Suprapubic skin (tissue), 4 donors: ENCODE measurements at regions not wholly inside any gene's neighbourhood (a gene's known extent, or its start where the extent isn't known, plus 50 kb on each side); places are given as distances from the start of the nearest gene placed in this dataset.

ENCODE experiments used
- DNase-seq, 2 donors: peaks; one replicate each; pipeline ENCODE4 v3.0.0-alpha.2; 2019; ENCODE audit warnings: low spot score in 2 of 2
- H3K27ac ChIP-seq: fragments of 200-600 bp; sonication (generic); one replicate; pipeline ENCODE4 v1.5.1; 2019
- H3K27me3 ChIP-seq: fragments of 200-600 bp; sonication (generic); one replicate; pipeline ENCODE4 v1.5.1; 2019
- H3K36me3 ChIP-seq: fragments of 200-600 bp; sonication (generic); one replicate; pipeline ENCODE4 v1.5.1; 2019
- H3K4me1 ChIP-seq: fragments of 200-600 bp; sonication (generic); one replicate; pipeline ENCODE4 v1.5.1; 2019
- H3K4me3 ChIP-seq: fragments of 200-600 bp; sonication (generic); one replicate; pipeline ENCODE4 v1.5.1; 2019; ENCODE audit warnings: mild to moderate bottlenecking
- H3K9me3 ChIP-seq: fragments of 200-600 bp; sonication (generic); one replicate; pipeline ENCODE4 v1.5.1; 2019
- CTCF ChIP-seq, 2 donors: fragments of 200-600 bp in 1 of 2; fragments of 450-650 bp in 1 of 2; sonication (generic) in 1 of 2; IDR thresholded peaks; one replicate each; pipeline ENCODE4 v1.5.1; 2016 to 2019; ENCODE audit warnings: antibody characterized with exemption in 2 of 2, mild to moderate bottlenecking in 1 of 2, moderate library complexity in 1 of 2
- EP300 ChIP-seq: sonication (generic); formaldehyde crosslinking; IDR thresholded peaks from one replicate; pipeline ENCODE4 v1.6.1; 2017; ENCODE audit warnings: antibody characterized with exemption
- POLR2A ChIP-seq, 2 donors: fragments of 450-650 bp; IDR thresholded peaks; one replicate each; pipeline ENCODE4 v1.6.1; 2017; ENCODE audit warnings: antibody characterized with exemption in 2 of 2, mild to moderate bottlenecking in 2 of 2, moderate library complexity in 2 of 2
- POLR2AphosphoS5 ChIP-seq, 3 donors: sonication (generic); formaldehyde crosslinking; IDR thresholded peaks; one replicate each; pipeline ENCODE4 v1.6.1; 2017; ENCODE audit warnings: antibody characterized with exemption in 3 of 3
- WGBS: methylation state at CpG from one replicate; pipeline ENCODE4 v1.1.5; 2018; 5-methylcytosine and 5-hydroxymethylcytosine counted together

GRCh38 chr15:77548589-77549557, 83.8 kb downstream of the LINGO1 start:
- no peak for DNase-seq
- Histone ChIP-seq H3K9me3 (no peaks in the 10 kb centered on the region), H3K4me3 (no peak overlapping the region), H3K4me1 (no peaks in the 10 kb centered on the region), H3K36me3 (no peaks in the 10 kb centered on the region), H3K27ac (no peak overlapping the region), H3K27me3 (no peaks in the 10 kb centered on the region)
- no peak for TF ChIP-seq EP300
- WGBS = 83% methylated on average over 17 of the region's 23 CpGs

GRCh38 chr15:77547801-77548588, 84.7 kb downstream of the LINGO1 start:
- H3K4me3 ChIP-seq = no peak overlapping the region
- no peak for TF ChIP-seq POLR2AphosphoS5 (IDR thresholded peaks at IDR 0.05)
- no peak for TF ChIP-seq CTCF (IDR thresholded peaks at IDR 0.05)
- TF ChIP-seq EP300 = no peak
- no peak for TF ChIP-seq POLR2A (IDR thresholded peaks at IDR 0.05)
- peaks cover 8% of the 10 kb centered on the region for H3K4me1 ChIP-seq
- H3K9me3 ChIP-seq = no peaks in the 10 kb centered on the region
- no peak overlapping the region for H3K27ac ChIP-seq
- no peaks in the 10 kb centered on the region for H3K36me3 ChIP-seq
- 89% methylated on average over 16 of the region's 19 CpGs for WGBS
- DNase-seq = no peak
- no peaks in the 10 kb centered on the region for H3K27me3 ChIP-seq

- Histone ChIP-seq H3K27ac (no peak overlapping the region), H3K4me3 (no peak overlapping the region), H3K4me1 (peaks cover 19% of the 10 kb centered on the region), H3K27me3 (no peaks in the 10 kb centered on the region), H3K9me3 (no peaks in the 10 kb centered on the region), H3K36me3 (no peaks in the 10 kb centered on the region)
- TF ChIP-seq CTCF (IDR thresholded peaks at IDR 0.05) = no peak
- no peak for TF ChIP-seq POLR2A (IDR thresholded peaks at IDR 0.05)
- TF ChIP-seq EP300 = no peak
- TF ChIP-seq POLR2AphosphoS5 (IDR thresholded peaks at IDR 0.05) = no peak
- no peak for DNase-seq
- 91% methylated on average over 1 of the region's 1 CpG for WGBS
Observed at GRCh38 chr15:77546870-77547269, 85.8 kb downstream of the LINGO1 start.

- H3K27me3 ChIP-seq = no peaks in the 10 kb centered on the region
- WGBS = 38% methylated on average over 2 of the region's 4 CpGs
- TF ChIP-seq POLR2AphosphoS5 (IDR thresholded peaks at IDR 0.05) (no peak), POLR2A (IDR thresholded peaks at IDR 0.05) (no peak), CTCF (IDR thresholded peaks at IDR 0.05) (no peak), EP300 (no peak)
- no peak overlapping the region for H3K27ac ChIP-seq
- H3K9me3 ChIP-seq = no peaks in the 10 kb centered on the region
- DNase-seq = no peak
- H3K4me3 ChIP-seq = no peak overlapping the region
- peaks cover 25% of the 10 kb centered on the region for H3K4me1 ChIP-seq
- H3K36me3 ChIP-seq = no peaks in the 10 kb centered on the region
Observed at GRCh38 chr15:77546050-77546501, 86.6 kb downstream of the LINGO1 start.

- WGBS = 87% methylated on average over 6 of the region's 6 CpGs
- Histone ChIP-seq H3K27ac (no peak overlapping the region), H3K36me3 (no peaks in the 10 kb centered on the region), H3K27me3 (no peaks in the 10 kb centered on the region), H3K4me3 (no peak overlapping the region), H3K9me3 (no peaks in the 10 kb centered on the region), H3K4me1 (peaks cover 30% of the 10 kb centered on the region)
- no peak for DNase-seq
- TF ChIP-seq POLR2AphosphoS5 (IDR thresholded peaks at IDR 0.05) = no peak
- TF ChIP-seq CTCF (IDR thresholded peaks at IDR 0.05) = no peak
- no peak for TF ChIP-seq EP300
- TF ChIP-seq POLR2A (IDR thresholded peaks at IDR 0.05) = no peak
Observed at GRCh38 chr15:77545058-77545457, 87.7 kb downstream of the LINGO1 start.
